Activated T-helper 1 cell treated with anti-CD3 and anti-CD28 coated beads, Interleukin-2, amount 50 U/mL, for 16 hours (primary cell): ENCODE measurements at regions not wholly inside any gene's neighbourhood (a gene's known extent, or its start where the extent isn't known, plus 50 kb on each side); places are given as distances from the start of the nearest gene placed in this dataset.
"Not testable (repeated sequence)": the region's sequence is repeated elsewhere in the genome, so short reads cannot be mapped to it uniquely, and the experiment has no call there.

Experiments
- DNase-seq, 2 donors: peaks; one replicate each; pipeline ENCODE4 v3.0.0-alpha.2; 2020; ENCODE audit warnings: low read depth in 1 of 2, low spot score in 1 of 2

GRCh38 chr6:180091-180694 is 112.1 kb upstream of the DUSP22 start:
- not testable (repeated sequence) for DNase-seq

DNA sequence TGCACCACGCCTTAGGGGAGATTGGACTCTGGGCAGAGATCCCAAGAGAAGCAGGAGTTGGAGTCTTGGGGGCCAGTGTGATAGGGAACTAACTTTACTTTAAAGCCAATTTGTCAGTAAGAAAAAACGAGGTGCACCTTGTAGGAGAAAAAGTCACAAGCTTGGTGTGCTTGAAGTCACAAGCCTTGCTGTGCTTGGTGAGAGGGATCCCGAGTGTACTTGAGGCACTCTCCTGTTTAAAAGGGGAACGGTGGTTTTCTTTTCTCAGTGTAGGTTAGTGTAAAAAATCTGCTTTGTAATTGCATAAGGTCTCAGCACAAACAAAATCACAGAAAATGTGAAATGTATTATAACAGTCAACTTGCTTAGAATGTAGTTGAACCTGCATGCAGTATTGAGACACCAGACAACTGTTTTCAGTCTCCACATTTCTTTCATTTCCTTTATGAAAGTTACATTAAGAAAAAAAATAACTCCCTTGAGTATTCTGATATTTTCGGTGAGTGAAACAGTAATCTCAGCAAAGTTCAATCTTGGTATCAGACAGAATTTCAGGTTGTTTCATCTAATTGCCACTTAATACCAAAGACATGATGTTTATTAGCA is 111.1 kb upstream of the DUSP22 start:
- DNase-seq: no peak

GRCh38 chr6:183668-184067 is 108.6 kb upstream of the DUSP22 start:
- DNase-seq: no peak

DNA sequence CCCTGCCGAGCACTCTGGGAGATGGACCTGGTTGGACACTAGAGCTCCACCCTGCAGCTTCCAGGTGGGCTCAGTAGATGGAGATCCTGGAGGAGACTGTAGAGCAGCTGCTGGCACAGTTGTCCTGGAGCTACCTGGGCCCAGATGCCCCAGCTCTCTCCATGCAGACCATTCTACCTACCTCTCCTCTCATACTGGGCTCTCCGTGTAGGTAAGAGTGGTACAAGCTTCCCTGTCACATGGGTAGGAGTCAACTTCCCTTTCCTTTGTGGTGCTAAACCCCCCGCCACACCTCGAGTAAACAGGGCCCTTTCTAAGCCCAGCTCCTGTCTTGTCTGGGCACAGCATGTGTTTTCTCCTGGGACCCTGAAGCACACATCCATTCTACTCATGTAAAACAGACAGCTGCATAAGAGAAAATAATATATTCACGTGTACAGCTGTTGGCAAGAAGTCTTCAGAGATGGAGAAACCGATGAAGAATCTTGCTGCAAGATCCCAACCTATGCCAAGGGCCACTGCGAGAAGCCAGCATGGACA is 108.1 kb upstream of the DUSP22 start:
- no peak for DNase-seq

- no peak for DNase-seq
These were observed 105.8 kb upstream of the DUSP22 start for GRCh38 chr6:186340-186965.

- DNase-seq: no peak
These were observed 105.0 kb upstream of the DUSP22 start for GRCh38 chr6:187210-187861.

DNA sequence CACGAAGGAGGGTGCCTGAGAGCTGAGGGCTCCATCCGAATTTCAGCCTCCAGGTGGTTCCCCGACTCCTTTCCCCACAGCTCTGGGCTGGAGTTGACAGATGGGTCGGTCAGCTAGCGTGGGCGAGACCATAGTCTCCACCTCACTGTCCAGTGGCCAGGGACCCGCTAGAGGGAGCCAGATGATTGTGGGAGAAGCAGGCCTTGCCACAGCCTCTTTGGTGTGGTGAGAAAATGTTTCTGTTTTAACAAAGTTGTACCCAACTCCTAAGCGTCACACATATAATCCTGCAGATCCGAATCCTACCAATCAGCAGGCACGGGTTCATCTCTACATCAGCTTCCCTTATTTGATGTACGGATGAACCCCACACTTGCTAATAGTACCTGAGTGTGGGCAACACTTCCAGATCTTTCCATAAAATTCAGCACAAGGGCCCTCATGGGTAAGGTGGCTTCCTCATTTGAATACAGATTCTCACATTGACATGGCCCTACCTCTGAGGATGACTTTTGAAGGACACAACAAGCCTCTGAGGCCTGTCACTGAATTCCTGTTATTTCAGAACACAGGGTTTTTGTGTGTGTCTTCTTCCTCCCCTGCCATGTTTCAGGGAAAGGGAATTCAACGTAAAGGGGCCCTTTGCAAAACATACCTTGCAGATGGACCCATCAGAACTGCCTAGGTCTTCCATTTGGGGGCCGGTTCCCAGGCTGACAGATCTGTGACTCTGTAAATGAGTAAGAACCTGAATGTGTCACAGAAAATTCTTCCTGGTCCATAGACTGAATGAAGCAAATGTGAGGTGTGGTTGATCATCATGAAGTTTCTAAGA is 103.2 kb upstream of the DUSP22 start:
- peak; percentile 49 to 65 for DNase-seq

- DNase-seq: no peak
These were observed 102.6 kb upstream of the DUSP22 start for GRCh38 chr6:189676-190075.

DNA sequence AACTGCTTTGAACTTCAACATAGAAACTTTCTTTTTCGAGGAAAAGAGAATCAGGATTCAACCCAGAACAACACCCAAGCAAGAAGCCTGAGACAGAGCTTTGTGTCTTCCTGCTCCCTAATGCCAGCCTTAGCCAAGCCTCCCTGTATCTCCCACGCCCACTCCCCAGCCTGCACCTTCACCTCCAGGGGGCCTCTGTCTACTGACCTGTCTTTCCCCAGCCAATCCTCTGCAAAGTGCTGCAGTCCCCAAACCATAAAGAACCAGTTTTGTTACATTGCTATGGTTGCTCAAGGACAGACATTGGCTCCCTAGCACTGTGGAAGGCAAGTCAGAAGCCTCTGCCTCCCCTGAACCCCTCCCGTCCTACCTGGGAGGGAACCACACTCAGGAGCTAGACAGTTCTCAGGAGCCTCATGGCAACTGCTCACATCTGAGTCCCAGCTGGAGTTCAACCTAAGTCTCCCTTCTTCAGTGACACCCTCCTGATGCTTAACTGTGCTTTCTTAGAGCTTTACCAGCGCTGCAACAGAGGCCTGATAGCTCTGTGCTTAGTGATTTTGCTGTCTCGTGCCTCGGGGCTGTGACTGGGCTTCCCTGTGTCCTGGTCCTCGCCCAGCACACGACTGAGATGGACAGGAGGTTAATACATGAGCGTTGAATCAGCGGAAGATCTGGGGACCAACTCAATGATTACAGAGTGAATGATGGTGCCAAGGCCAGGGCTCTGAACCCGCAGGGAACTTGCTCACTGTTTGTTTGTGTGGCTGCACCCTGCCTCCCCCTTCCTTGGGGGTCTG is 101.5 kb upstream of the DUSP22 start:
- DNase-seq: no peak

DNA sequence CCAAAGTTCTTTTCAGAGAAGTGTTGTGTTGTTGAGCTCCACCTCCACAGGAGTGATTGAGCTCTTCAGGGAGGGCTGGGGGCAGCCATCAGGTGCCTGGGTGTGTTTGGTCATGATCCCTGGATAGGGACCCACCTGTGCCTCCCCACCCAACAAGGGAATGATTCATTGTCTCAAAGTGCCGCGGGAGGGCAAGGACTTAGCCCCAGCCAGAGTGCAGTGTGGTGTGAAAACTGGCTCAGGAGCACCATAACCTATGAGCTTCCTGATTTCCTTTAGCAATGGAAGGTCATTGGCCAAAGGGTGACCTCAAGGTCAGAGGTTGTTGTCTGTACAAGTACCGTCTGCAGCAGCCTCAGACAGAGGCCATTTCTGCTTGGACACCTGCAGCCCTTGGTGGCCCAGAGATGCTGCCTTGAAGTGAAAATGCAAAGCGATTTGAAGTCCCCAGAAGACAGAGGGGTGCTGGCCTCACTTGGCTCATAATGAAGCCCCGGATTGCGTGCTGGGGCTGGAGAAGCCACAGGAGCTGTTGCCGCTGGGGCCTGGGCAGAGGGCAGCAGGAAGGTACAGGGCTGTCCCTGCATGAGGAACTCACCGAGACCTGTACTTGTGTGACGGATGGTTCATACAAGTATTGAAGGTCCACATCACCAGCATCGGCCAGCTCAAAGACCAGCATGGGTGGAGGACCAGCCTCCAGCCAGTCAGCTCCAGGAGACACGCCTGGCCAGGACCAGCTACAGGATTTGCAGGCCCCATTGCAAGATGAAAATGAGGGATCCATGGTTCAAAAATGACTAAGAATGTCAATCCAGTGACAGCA is 100.6 kb upstream of the DUSP22 start:
- no peak for DNase-seq

DNA sequence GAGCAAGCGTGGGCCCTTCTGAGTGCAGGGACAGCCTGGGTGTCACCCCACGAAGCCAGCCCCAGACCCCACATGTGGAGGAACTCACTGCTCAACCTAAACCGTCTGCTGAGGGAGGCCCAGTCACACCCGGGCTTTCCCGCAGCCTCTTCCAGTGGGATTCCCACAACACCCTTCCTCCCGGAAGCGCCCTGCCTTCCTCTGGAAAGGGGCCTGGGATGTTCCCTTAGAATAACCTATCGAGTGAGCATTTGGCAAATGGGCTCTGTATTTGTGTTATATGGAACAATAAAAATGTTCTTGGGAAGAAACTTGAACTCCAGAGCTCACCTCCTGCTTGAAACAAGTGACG is 100.0 kb upstream of the DUSP22 start:
- DNase-seq: no peak

- no peak for DNase-seq
These were observed 99.1 kb upstream of the DUSP22 start for GRCh38 chr6:193180-193579.

DNA sequence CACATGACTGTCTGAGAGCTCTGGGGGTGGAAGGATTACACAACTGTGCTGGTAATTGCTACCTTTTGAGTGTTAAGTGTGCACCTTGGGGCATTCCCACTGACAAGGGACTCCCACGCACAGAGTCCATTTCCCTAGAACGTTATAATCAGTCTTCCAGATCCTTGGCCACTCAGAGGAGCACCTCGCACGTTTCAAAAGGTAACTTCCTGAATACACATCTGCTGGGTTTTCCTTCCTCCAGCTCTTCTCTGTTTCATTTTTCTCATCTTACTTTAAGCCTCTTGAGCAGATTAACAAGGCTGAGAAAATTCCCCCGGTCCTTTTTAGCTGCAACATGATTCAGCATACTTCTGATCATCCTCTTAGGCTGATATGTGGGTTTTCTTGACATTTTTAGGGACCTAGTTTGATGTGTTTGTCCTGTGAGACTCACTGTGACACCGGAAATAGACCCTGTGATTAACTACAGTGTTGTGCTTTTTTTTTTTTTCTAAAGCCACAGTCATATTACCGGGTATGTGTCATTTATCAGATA is 98.4 kb upstream of the DUSP22 start:
- no peak for DNase-seq

DNA sequence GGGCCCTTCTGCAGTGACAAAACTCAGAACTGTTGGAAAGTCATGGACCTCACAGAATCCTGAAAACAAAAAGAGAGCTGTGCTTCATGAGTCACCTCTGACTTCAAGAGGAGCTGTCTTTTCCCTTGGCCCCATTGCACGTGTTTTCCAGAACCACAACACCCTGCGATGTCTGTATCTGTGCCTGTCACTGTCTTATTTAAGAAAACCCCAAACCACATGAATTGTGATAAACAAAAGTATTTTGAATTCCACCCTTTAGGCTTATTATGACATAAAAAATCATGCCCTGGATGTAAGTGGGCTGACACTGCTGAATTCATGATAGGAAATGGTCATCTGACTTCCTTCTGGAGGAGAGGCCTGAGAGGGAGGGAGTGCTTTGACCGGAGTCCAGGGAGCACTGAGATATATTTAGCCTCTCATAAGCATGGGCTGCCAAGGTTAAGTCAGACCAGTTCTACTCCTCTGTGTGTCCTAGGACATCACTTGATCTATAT is 96.4 kb upstream of the DUSP22 start:
- DNase-seq: peak in 1 of 2 donors; percentile 18

DNA sequence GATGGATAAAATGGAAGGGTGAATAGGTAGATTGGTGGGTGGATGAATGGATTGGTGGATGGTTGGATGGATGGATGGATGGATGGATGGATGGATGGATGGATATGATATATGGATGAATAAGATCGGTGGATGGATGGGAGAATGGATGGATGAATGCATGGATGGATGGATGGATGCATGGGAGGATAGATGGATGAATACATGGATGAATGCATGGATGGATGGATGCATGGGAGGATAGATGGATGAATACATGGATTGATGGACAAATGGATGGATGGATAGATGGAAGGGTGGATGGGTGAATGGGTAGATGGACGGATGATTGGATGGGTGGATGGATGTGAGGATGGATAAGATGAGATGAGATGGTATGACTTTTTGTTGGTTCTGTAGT is 95.7 kb upstream of the DUSP22 start:
- DNase-seq: no peak

GRCh38 chr6:203661-204060 is 88.6 kb upstream of the DUSP22 start:
- DNase-seq: no peak

- DNase-seq: no peak
These were observed 86.0 kb upstream of the DUSP22 start for GRCh38 chr6:206264-206663.

- DNase-seq: no peak
These were observed 83.9 kb upstream of the DUSP22 start for GRCh38 chr6:208364-208763.

GRCh38 chr6:208938-209337 is 83.3 kb upstream of the DUSP22 start:
- no peak for DNase-seq
